ENCODE measurements at regions not wholly inside any gene's neighbourhood (a gene's known extent, or its start where the extent isn't known, plus 50 kb on each side); places are given as distances from the start of the nearest gene placed in this dataset.

DNA sequence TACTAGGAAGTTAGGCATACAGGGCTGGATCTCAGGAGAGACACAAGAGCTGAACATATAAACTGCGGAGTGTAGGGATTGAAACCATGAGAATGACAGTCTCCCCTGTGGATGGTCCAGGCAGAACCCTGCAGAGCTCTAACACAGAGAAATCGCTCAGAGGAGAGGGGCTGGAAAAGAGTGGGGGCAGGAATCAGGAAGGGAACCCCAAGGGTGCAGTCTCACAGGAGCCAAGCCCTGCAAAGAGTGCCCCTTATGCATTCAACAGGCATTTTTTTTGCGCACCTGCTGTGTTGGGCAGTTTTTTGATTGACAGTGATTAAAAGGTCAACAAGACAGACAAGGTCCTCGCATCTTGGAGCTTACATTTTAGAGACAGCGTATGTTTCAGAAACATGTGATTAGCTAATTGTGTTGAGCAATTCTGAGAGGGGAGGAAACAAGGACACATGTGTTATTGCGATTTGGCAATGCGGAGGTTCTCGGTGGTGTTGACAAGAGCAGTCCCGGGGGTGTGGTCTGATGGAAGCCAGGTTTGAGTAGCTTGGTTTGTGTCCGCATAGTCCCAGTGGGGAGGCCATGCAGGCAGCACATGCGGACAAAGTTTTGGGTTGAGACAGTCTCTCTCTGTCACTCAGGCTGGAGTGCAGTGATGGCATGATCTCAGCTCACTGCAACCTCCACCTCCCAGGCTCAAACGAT is 182.6 kb upstream of the IRS2 start:
- TF ChIP-seq CTCF (IDR thresholded peaks at IDR 0.05) (no peak), POLR2A (IDR thresholded peaks at IDR 0.05) (no peak)
